H1 (cell line): ENCODE measurements at regions not wholly inside any gene's neighbourhood (a gene's known extent, or its start where the extent isn't known, plus 50 kb on each side); places are given as distances from the start of the nearest gene placed in this dataset.

Experiments
- EP300 ChIP-seq, 2 experiments: IDR thresholded peaks; 1 replicate in 1 of 2; 2 replicates in 1 of 2; pipeline ENCODE4 v1.6.1; 2011 to 2012; ENCODE audit warnings: low read depth in 2 of 2, low read length in 2 of 2, mild to moderate bottlenecking in 2 of 2, borderline replicate concordance in 1 of 2, inconsistent platforms in 1 of 2, moderate library complexity in 1 of 2
- KDM4A ChIP-seq: IDR thresholded peaks from one replicate; pipeline ENCODE4 v1.7.1; 2012; ENCODE audit warnings: low read depth, mild to moderate bottlenecking, moderate library complexity, low read length, inconsistent platforms; ENCODE audit not compliant: severe bottlenecking
- MAX ChIP-seq: IDR thresholded peaks from 2 replicates; pipeline ENCODE4 v1.6.1; 2012; ENCODE audit warnings: inconsistent platforms
- NANOG ChIP-seq: IDR thresholded peaks from 2 replicates; pipeline ENCODE4 v1.6.1; 2011; ENCODE audit warnings: low read length, low read depth, mild to moderate bottlenecking, inconsistent platforms; ENCODE audit not compliant: insufficient read depth, poor library complexity, severe bottlenecking
- POLR2A ChIP-seq, 2 experiments: IDR thresholded peaks; 1 replicate in 1 of 2; 2 replicates in 1 of 2; pipeline ENCODE4 v1.6.1; 2011; ENCODE audit warnings: low read depth in 2 of 2, low read length in 2 of 2, mild to moderate bottlenecking in 2 of 2; ENCODE audit errors: control extremely low read depth in 1 of 2
- TAF7 ChIP-seq: optimal IDR thresholded peaks from 2 replicates; pipeline ENCODE3; 2011; ENCODE audit warnings: low read depth, mild to moderate bottlenecking, inconsistent platforms, low read length, moderate library complexity, borderline replicate concordance
- YY1 ChIP-seq: IDR thresholded peaks from 2 replicates; pipeline ENCODE4 v1.6.1; 2011; ENCODE audit warnings: low read depth, mild to moderate bottlenecking, low read length
- TF ChIP-seq, protein P1 (sequence below): fragments of 300-600 bp; sonication (generic); IDR thresholded peaks from 2 replicates; pipeline ENCODE4 v1.7.1; 2012; ENCODE audit warnings: low read length, moderate library complexity, mild to moderate bottlenecking, inconsistent platforms; ENCODE audit not compliant: insufficient replicate concordance
- TF ChIP-seq, protein P2 (sequence below): IDR thresholded peaks from 2 replicates; pipeline ENCODE4 v1.6.1; 2011; ENCODE audit warnings: low read depth, mild to moderate bottlenecking, low read length; ENCODE audit not compliant: insufficient read depth

DNA sequence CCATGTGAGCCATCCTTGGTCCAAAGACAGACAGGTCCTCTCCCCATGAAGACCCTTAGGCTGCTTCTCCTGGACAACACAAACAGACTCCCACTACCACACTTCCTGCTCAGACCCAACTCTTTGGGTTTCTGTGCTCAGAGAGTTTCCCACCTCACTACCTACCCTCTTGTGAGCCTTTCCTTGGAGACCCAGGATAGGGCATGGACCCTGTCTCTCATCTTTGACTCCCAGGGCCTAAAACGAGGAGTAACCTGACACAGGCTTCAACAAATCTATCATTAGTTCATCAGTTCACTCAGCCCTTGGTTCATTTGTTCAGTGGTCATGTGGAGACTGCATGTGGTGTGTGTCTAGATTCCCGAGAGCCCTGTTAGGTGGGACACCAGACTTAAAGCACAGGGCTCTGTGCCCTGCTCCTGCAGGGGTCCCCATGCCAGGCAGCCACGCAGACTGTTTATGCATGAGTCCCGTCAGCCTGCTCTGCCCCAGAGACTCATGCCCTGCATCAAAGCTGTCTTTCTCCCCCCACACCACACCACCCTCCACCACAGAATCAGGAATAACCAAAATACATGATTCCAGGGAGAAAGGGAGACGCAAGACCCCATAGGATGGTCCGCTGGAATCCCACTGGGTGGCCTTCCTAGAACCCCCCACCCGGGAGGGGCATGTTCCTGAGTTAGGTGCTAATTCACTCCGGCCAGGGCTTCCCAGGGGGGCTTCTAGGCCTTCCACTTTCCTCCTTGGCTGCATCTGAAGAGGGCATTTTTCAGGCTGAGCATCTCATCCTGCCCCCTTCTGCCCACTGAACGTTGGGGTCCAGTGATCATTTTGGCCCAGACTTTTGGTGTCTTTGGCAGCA, 100.2 kb upstream of the TEX51 start (continued):
- TF ChIP-seq, protein P1, sequence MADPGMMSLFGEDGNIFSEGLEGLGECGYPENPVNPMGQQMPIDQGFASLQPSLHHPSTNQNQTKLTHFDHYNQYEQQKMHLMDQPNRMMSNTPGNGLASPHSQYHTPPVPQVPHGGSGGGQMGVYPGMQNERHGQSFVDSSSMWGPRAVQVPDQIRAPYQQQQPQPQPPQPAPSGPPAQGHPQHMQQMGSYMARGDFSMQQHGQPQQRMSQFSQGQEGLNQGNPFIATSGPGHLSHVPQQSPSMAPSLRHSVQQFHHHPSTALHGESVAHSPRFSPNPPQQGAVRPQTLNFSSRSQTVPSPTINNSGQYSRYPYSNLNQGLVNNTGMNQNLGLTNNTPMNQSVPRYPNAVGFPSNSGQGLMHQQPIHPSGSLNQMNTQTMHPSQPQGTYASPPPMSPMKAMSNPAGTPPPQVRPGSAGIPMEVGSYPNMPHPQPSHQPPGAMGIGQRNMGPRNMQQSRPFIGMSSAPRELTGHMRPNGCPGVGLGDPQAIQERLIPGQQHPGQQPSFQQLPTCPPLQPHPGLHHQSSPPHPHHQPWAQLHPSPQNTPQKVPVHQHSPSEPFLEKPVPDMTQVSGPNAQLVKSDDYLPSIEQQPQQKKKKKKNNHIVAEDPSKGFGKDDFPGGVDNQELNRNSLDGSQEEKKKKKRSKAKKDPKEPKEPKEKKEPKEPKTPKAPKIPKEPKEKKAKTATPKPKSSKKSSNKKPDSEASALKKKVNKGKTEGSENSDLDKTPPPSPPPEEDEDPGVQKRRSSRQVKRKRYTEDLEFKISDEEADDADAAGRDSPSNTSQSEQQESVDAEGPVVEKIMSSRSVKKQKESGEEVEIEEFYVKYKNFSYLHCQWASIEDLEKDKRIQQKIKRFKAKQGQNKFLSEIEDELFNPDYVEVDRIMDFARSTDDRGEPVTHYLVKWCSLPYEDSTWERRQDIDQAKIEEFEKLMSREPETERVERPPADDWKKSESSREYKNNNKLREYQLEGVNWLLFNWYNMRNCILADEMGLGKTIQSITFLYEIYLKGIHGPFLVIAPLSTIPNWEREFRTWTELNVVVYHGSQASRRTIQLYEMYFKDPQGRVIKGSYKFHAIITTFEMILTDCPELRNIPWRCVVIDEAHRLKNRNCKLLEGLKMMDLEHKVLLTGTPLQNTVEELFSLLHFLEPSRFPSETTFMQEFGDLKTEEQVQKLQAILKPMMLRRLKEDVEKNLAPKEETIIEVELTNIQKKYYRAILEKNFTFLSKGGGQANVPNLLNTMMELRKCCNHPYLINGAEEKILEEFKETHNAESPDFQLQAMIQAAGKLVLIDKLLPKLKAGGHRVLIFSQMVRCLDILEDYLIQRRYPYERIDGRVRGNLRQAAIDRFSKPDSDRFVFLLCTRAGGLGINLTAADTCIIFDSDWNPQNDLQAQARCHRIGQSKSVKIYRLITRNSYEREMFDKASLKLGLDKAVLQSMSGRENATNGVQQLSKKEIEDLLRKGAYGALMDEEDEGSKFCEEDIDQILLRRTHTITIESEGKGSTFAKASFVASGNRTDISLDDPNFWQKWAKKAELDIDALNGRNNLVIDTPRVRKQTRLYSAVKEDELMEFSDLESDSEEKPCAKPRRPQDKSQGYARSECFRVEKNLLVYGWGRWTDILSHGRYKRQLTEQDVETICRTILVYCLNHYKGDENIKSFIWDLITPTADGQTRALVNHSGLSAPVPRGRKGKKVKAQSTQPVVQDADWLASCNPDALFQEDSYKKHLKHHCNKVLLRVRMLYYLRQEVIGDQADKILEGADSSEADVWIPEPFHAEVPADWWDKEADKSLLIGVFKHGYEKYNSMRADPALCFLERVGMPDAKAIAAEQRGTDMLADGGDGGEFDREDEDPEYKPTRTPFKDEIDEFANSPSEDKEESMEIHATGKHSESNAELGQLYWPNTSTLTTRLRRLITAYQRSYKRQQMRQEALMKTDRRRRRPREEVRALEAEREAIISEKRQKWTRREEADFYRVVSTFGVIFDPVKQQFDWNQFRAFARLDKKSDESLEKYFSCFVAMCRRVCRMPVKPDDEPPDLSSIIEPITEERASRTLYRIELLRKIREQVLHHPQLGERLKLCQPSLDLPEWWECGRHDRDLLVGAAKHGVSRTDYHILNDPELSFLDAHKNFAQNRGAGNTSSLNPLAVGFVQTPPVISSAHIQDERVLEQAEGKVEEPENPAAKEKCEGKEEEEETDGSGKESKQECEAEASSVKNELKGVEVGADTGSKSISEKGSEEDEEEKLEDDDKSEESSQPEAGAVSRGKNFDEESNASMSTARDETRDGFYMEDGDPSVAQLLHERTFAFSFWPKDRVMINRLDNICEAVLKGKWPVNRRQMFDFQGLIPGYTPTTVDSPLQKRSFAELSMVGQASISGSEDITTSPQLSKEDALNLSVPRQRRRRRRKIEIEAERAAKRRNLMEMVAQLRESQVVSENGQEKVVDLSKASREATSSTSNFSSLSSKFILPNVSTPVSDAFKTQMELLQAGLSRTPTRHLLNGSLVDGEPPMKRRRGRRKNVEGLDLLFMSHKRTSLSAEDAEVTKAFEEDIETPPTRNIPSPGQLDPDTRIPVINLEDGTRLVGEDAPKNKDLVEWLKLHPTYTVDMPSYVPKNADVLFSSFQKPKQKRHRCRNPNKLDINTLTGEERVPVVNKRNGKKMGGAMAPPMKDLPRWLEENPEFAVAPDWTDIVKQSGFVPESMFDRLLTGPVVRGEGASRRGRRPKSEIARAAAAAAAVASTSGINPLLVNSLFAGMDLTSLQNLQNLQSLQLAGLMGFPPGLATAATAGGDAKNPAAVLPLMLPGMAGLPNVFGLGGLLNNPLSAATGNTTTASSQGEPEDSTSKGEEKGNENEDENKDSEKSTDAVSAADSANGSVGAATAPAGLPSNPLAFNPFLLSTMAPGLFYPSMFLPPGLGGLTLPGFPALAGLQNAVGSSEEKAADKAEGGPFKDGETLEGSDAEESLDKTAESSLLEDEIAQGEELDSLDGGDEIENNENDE = no peak
- no peak for TF ChIP-seq KDM4A
- TF ChIP-seq, protein P2, sequence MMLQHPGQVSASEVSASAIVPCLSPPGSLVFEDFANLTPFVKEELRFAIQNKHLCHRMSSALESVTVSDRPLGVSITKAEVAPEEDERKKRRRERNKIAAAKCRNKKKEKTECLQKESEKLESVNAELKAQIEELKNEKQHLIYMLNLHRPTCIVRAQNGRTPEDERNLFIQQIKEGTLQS = no peak
- no peak for TF ChIP-seq NANOG
- no peak for TF ChIP-seq EP300 (IDR thresholded peaks at IDR 0.05; ENCODE audit: borderline replicate concordance in 1 of 2, low read depth in 2 of 2, low read length in 2 of 2)
- no peak for TF ChIP-seq TAF7
- TF ChIP-seq MAX = no peak
- TF ChIP-seq POLR2A (IDR thresholded peaks at IDR 0.05; ENCODE audit: control extremely low read depth in 1 of 2, low read depth in 2 of 2, low read length in 2 of 2) = no peak
- no peak for TF ChIP-seq YY1
